ENCODE measurements at regions not wholly inside any gene's neighbourhood (a gene's known extent, or its start where the extent isn't known, plus 50 kb on each side); places are given as distances from the start of the nearest gene placed in this dataset.

GRCh38 chr1:81021134-81021533 lies 779.6 kb upstream of the ADGRL2 start:
- Histone ChIP-seq H3K4me3 (ENCODE audit: low read depth, low read length, poor library complexity, severe bottlenecking) (no peak overlapping the region), H3K79me2 (ENCODE audit: insufficient read depth, low read length) (no peaks in the 10 kb centered on the region), H3K36me3 (ENCODE audit: insufficient read depth, low read length) (no peaks in the 10 kb centered on the region), H3K27me3 (ENCODE audit: insufficient read depth, low read length) (no peaks in the 10 kb centered on the region), H3K27ac (ENCODE audit: low read depth, low read length, poor library complexity, severe bottlenecking) (no peak overlapping the region), H3K4me2 (ENCODE audit: low read length) (no peak overlapping the region), H3K9me3 (ENCODE audit: low read length) (no peaks in the 10 kb centered on the region), H4K20me1 (ENCODE audit: insufficient read depth, low read length) (no peaks in the 10 kb centered on the region), H3K9ac (ENCODE audit: low read length) (no peak overlapping the region), H3K9me2 (ENCODE audit: low read depth, low read length) (no peaks in the 10 kb centered on the region), H3K4me1 (ENCODE audit: insufficient read depth, low read length, severe bottlenecking) (no peaks in the 10 kb centered on the region), H2AFZ (ENCODE audit: low read length) (no peak overlapping the region), H3F3A (ENCODE audit: insufficient read depth, low read length) (no peaks in the 10 kb centered on the region)
- no peak for TF ChIP-seq CTCF (IDR thresholded peaks at IDR 0.05; ENCODE audit: low read length)
- no peak for TF ChIP-seq EZH2 (IDR thresholded peaks at IDR 0.05; ENCODE audit: borderline replicate concordance, low read length)

GRCh38 chr1:81020506-81020905 lies 780.2 kb upstream of the ADGRL2 start:
- TF ChIP-seq EZH2 (IDR thresholded peaks at IDR 0.05; ENCODE audit: borderline replicate concordance, low read length) = no peak
- TF ChIP-seq CTCF (IDR thresholded peaks at IDR 0.05; ENCODE audit: low read length) = no peak
- Histone ChIP-seq H3F3A (ENCODE audit: insufficient read depth, low read length) (no peaks in the 10 kb centered on the region), H3K9ac (ENCODE audit: low read length) (no peak overlapping the region), H3K4me1 (ENCODE audit: insufficient read depth, low read length, severe bottlenecking) (no peaks in the 10 kb centered on the region), H3K27me3 (ENCODE audit: insufficient read depth, low read length) (no peaks in the 10 kb centered on the region), H4K20me1 (ENCODE audit: insufficient read depth, low read length) (no peaks in the 10 kb centered on the region), H3K4me2 (ENCODE audit: low read length) (no peak overlapping the region), H2AFZ (ENCODE audit: low read length) (no peak overlapping the region), H3K27ac (ENCODE audit: low read depth, low read length, poor library complexity, severe bottlenecking) (no peak overlapping the region), H3K79me2 (ENCODE audit: insufficient read depth, low read length) (no peaks in the 10 kb centered on the region), H3K9me3 (ENCODE audit: low read length) (no peaks in the 10 kb centered on the region), H3K9me2 (ENCODE audit: low read depth, low read length) (no peaks in the 10 kb centered on the region), H3K36me3 (ENCODE audit: insufficient read depth, low read length) (no peaks in the 10 kb centered on the region), H3K4me3 (ENCODE audit: low read depth, low read length, poor library complexity, severe bottlenecking) (no peak overlapping the region)

GRCh38 chr1:81010126-81010525 lies 790.6 kb upstream of the ADGRL2 start:
- no peaks in the 10 kb centered on the region for H3K36me3 ChIP-seq (ENCODE audit: insufficient read depth, low read length)
- H3K27me3 ChIP-seq (ENCODE audit: insufficient read depth, low read length) = no peaks in the 10 kb centered on the region
- TF ChIP-seq EZH2 (IDR thresholded peaks at IDR 0.05; ENCODE audit: borderline replicate concordance, low read length) (no peak), CTCF (IDR thresholded peaks at IDR 0.05; ENCODE audit: low read length) (no peak)
- H3K9me2 ChIP-seq (ENCODE audit: low read depth, low read length) = no peaks in the 10 kb centered on the region
- H3K4me3 ChIP-seq (ENCODE audit: low read depth, low read length, poor library complexity, severe bottlenecking) = no peak overlapping the region
- no peaks in the 10 kb centered on the region for H3K4me1 ChIP-seq (ENCODE audit: insufficient read depth, low read length, severe bottlenecking)
- no peaks in the 10 kb centered on the region for H3K9me3 ChIP-seq (ENCODE audit: low read length)
- no peaks in the 10 kb centered on the region for H4K20me1 ChIP-seq (ENCODE audit: insufficient read depth, low read length)
- H3K27ac ChIP-seq (ENCODE audit: low read depth, low read length, poor library complexity, severe bottlenecking) = no peak overlapping the region
- no peak overlapping the region for H3K4me2 ChIP-seq (ENCODE audit: low read length)
- no peak overlapping the region for H2AFZ ChIP-seq (ENCODE audit: low read length)
- no peaks in the 10 kb centered on the region for H3K79me2 ChIP-seq (ENCODE audit: insufficient read depth, low read length)
- H3F3A ChIP-seq (ENCODE audit: insufficient read depth, low read length) = no peaks in the 10 kb centered on the region
- no peak overlapping the region for H3K9ac ChIP-seq (ENCODE audit: low read length)
